WTC11 (cell line): ENCODE measurements at regions not wholly inside any gene's neighbourhood (a gene's known extent, or its start where the extent isn't known, plus 50 kb on each side); places are given as distances from the start of the nearest gene placed in this dataset.

Source experiments
- FOXJ3 ChIP-seq: sonication (generic); formaldehyde crosslinking; IDR thresholded peaks from 2 replicates; pipeline ENCODE4 v1.9.0; 2021; ENCODE audit warnings: missing genetic modification reagents, mild to moderate bottlenecking, borderline replicate concordance
- FOXP1 ChIP-seq: sonication (generic); formaldehyde crosslinking; IDR thresholded peaks from 2 replicates; pipeline ENCODE4 v1.8.0; 2022; ENCODE audit warnings: missing genetic modification reagents, mild to moderate bottlenecking, moderate library complexity, borderline replicate concordance

DNA sequence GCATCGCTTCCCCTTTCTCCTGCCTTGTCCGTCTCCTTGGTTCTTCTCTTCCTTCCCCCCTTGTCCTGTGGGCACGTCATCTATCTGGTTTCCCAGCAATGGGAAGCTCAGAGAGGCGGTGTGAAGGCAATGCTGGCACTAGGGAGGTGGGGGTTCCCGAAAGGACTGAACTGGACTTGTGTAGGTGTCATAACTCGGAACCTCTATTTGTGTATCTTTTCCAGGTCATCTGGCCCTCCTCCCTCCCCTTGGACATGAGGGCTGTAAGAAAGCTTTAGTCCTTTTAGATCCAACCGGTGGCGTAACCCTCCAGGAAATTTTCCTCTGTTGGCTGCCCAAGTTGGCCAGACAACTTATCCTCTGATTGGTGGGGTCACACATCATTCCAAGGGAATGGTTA, 231.5 kb upstream of the TLE3 start:
- TF ChIP-seq FOXJ3 (no peak), FOXP1 (CRISPR knock-in tag) (no peak)
